SK-N-MC (cell line): ENCODE measurements at regions not wholly inside any gene's neighbourhood (a gene's known extent, or its start where the extent isn't known, plus 50 kb on each side); places are given as distances from the start of the nearest gene placed in this dataset.

ENCODE experiments used
- EZH2 ChIP-seq: fragments of 200-600 bp; sonication (generic); IDR thresholded peaks from one replicate; pipeline ENCODE4 v1.6.1; 2017; ENCODE audit warnings: antibody characterized with exemption
- POLR2AphosphoS5 ChIP-seq: IDR thresholded peaks from 2 replicates; pipeline ENCODE4 v1.6.1; 2012; ENCODE audit warnings: mild to moderate bottlenecking, low read depth, low read length, borderline replicate concordance

DNA sequence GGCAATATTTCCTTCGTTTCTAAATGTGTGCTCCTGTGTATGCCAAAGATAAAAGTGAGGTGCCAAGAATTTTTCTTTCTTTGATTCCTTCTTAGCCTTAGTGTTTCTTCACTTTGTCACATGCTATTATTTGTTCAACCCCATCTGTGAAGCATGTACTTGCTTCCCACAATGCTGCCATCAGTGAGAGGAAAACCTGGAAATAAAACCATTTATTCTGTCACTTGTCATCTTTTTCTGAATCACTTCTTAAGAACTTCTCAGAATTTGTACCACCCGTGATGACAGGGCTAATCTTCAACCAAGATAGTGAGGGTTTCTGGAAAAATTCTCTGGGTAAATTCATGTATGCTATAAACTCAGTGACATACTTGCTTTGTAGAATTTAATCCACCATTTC lies 450.1 kb downstream of the COL12A1 start:
- no peak for TF ChIP-seq EZH2
- TF ChIP-seq POLR2AphosphoS5: no peak
